Stimulated activated CD8-positive, alpha-beta memory T cell treated with anti-CD3 and anti-CD28 coated beads, Interleukin-15, amount 100 ng/mL, for 24 hours (primary cell): ENCODE measurements at regions not wholly inside any gene's neighbourhood (a gene's known extent, or its start where the extent isn't known, plus 50 kb on each side); places are given as distances from the start of the nearest gene placed in this dataset.

Experiments used
- DNase-seq: peaks from one replicate; pipeline ENCODE4 v3.0.0-alpha.2; 2020; ENCODE audit warnings: low read depth

DNA sequence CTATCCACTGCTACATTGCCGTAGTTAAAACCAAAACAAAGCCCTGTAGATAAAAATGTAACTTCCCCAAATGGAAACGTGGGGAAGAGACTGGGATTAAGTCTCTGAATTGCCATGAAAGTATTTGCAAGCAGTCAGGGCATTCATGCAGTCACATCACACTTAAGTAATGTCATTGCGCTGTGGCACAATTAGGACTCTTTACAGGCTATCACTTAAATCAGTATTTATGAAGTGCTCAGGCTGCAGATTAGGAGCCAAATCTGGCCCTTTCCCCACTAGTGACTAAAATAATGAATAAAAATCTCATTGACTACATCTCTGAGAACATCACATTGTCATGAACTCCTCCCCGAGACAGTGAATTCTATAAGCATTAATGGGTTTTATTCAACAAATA, 300.9 kb downstream of the ICOS start:
- DNase-seq = no peak

DNA sequence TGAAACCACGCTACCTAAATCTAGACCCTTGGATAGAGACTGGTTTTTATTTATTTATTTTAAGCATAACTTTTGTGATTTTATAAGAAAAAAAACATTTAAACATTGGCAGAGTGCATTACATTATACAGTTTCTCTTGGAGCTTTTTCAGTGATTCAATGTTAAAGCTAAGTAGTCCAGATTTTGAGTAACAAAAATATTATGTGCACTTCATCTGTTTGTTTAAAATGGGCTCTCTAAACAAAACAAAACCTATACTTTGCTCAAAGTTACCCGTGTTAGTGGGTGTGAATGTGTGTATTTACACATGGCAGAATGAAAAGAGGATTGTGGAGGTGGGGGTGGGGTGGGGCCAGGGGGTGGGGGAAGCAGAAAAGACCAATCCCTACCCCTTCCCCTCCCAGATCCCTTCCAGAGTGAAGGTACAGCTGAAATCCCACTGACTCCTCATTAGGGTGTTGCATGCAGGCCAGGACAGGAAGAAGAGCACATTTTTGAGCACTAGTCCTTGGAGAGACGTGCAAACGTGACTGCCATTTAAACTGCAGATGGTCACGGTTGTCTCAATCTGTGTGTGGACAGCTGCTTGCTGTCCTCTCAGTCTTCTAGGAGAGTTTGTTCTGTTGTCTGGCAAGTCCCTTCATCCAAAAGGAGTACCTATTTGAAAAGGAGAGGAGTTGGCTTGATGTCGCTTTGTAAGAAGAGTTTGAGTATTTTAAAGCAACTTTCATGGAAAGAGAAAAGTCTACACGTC, 303.0 kb downstream of the ICOS start:
- no peak for DNase-seq

DNA sequence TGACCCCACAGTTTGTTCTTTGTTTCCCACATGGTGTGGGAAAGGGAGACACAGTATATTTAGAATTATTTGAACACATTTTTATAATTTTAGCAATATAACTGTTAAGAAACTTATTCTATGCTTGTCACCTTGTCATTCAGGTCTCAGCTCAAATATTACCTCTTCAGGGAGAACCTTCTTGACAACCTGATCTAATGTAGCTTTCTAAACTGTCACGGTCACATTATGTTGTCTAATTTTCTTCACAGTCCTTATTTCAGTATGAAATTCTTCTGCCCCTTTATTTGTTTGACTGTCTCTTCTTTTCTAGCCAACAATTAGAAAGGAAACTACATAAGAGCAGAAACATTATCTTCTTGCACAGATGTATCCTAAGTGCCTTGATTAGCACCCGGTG, 304.3 kb upstream of the PARD3B start:
- no peak for DNase-seq

DNA sequence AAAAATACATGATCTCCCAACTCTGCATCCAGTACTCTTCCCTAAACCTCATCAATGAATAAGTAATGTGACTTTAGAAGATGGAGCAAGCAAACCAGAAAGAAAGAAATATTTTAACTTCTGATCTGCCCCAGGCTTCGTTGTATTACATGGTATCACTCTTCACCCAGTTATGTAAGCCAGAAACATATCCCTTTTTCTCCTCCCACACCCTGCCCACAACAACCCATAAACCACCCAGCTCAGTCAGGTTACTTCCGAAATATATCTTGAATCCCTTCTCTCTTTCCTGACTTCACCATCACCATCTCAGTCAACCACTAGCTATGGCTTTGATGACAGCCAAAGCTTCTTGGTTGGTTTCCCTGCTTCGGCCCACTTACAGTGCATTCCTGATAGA, 295.8 kb upstream of the PARD3B start:
- no peak for DNase-seq

DNA sequence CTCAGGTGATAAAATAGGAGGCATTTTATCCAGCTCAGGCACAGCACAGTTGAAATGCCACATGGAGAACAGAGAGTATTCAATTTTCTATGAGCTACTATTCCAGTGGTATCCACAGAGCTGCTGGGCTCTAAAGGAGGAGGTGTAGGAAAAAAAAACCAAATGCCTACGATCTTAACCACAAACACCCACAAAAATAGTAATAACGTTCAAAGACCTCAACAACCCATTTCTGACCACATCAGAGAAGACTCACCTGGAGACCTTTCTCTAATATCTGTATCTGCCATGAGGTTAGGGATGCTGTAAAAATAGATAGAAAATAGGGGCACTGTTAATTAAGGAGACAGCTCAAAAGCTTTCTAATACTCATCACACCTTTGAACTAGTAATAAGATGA, 294.6 kb upstream of the PARD3B start:
- DNase-seq = no peak

DNA sequence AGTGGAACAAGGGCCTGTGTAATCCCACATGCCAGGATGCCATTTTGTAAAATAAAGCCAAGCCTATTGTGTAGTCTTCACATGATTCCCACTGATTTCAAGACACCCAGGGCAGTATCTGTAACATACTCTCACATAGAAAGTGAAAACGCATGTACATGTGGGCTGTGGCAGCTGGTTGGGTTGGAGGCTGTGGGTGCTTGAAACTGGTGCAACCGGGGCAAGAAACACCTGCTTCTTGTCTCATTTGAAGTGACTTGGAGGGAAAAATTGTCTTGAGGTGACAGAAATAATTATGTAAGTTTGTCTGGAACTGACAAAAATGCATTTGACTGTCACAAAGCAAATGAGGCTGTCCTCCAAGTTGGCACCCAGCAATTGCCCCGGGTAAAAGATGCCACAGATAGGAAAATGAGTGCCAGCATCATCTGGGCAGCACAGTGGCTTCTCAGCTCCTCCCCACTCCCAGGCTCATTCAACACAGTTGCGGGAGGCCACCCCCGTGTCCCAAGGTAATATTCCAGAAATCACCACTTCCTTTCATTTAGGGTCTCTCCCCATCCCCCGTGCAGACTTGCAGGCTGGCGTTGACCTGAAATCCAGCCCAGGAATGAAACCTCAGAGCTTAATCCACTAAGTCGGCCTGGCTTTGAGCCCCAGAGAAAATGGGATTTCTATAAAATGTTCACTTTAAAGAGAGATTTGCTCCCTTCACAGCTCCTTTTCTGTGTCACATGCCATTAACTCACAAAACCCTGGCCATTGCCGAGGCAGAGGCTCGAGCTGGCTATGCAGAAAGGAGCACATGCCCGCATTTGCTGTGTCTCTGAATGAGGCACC, 293.9 kb upstream of the PARD3B start:
- no peak for DNase-seq

DNA sequence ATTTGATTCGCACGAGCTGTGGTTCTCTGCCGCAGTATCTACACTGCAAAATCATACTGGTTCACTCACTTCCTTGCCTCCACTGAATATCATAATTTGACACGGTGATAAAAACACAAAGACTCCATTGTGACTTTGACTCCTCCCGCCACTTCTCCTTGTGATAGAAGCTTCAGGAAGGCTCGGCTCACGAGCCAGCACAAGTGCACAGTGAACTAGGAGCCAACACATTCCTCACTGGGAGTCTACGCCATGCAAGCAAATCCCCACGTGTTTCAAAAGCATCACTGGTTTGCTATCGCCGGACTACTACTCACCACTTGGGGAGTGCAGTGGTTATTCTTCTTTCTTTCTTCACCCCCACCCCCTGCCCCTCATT, 293.3 kb upstream of the PARD3B start:
- DNase-seq = no peak

DNA sequence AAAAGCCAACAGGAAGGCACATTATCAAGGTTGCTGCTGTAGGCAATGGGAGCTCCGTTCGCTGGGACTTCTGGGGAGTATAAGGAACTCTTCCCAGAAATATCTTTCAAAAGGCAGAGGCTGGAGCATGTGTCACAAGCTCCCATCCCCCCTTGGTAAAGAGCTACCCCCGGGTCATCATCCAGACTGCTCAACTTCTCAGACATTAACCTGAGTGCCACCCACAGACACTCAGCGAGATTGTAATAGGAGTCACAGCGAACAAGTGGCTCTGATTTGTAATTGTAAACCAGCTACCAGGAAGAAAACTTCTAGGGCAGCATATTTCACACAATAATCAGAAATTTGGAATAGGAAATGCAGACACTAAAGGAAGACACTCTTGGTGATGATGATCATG, 290.2 kb upstream of the PARD3B start:
- no peak for DNase-seq

DNA sequence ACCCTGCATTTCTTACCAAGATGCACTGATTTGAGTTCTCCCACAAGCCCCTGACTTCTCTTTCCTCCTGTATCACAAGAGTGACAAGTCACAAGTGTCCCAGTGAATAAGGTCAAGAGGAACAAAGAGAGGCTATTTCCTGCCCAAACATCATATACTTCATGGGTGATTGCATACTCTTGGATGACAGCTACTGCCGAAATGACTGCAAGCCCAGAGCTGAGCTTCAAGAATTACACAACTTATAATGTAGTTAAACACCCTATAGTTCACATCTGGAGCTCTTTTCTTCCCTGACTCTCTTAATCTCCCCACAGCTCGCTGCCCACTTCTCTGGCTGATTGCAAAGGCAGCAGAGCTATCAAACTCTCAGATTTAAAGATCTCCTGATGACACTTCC, 289.7 kb upstream of the PARD3B start:
- DNase-seq = no peak

DNA sequence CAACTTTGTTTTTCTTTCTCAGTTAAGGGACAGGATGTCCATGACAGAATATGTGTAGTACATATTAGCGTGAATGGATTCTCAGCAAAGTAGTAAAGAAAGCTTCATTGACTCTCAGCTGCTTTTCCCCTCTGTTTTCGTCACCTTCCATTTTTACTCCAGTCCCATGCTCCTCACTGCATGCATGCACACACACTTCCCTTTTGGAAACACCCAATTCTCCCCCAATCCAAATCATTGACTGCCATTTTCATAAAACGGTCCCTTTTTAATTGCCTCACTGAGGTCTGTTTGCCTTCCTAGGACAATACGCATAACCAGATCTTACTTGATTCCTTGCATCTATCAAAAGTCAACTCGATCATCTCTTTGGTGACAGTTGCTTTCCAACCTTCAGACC, 287.5 kb upstream of the PARD3B start:
- no peak for DNase-seq

DNA sequence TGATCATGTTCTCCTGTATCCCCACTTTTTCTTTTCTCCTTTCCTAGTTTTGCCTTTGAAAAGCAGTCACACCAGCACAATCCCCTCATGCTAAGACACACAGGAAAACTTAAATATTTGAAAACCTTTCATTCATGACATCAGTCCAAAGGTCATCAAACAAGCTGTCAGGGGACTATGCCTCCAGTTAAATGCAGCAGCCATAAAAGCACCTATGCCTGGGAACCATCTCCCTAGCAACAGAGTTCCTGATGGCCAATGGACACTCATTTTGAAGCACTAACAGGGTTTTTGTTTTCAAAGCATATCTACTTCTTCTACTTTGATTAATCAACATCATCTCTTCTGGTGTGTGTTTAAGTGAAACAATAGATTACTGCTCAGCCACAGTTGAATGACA, 286.4 kb upstream of the PARD3B start:
- DNase-seq = no peak

DNA sequence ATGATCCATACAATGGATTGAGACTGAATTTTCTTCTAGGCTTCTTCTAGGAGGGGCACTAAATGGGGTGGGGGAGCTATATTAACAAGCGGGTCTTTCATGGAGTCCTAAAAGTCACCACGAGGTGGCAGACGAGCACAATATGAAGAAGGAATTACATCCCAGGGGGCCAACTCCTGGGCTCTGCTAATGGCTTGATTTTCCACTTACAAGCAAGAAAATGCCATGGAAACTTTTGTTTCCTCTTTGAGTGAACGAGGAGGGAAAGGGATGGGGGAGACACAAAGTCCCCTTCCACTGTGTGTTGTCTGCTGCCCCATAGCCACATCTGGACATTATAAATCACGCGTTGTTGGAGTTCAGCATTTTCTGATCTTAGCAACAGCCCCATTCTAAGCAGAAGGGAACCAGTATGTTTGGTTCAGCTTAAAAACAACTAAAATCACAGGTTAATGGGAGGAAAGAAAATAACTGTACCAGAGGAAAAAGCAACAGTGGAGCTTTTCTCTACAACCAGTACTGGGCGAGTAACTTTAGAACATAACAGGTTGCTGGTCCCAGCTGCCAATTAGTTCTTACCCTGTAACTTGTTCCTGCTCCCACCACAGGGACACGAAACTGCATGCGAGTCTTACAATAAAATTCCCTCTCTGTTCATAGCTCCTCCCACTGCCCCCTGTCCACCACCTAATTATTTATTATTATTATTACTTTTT, 285.0 kb upstream of the PARD3B start:
- DNase-seq = no peak

DNA sequence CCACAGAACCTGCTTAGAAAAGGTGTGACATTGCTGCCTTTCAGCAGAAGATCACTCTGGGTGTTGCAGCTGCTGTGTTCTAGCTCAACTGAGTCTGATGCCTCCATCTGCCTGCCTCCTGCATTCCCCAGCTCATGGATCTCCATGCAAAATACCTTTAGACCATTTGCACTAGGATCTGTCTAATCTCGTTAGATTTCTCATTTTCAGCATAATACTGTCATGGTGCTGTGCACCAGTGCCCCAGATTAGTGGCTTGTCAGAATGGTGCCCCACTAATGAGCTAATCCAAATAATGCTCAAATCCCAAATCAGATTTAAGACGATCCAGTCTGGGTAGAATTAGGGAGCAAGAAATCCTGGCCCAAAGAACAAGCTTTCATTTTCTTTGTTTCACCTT, 284.4 kb upstream of the PARD3B start:
- DNase-seq = no peak

DNA sequence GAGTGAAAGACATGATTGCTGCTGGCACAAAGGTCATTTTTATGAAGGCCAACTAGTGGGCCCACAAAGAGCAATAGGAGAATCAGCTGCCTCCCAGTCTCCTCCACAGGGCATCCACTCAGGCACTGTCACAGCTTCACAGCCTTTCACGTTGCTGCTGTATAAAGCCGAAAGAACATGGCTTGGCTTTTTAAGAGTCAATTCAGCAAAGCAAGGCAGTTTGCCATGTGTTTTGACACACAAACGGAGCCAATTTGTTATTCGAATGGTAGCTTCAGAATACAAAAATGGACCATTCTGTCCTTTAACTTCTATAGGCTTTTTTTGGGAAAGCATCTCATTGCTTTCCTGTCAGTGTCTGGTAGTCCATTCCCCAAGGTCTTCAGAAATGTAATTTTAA, 283.4 kb upstream of the PARD3B start:
- no peak for DNase-seq

DNA sequence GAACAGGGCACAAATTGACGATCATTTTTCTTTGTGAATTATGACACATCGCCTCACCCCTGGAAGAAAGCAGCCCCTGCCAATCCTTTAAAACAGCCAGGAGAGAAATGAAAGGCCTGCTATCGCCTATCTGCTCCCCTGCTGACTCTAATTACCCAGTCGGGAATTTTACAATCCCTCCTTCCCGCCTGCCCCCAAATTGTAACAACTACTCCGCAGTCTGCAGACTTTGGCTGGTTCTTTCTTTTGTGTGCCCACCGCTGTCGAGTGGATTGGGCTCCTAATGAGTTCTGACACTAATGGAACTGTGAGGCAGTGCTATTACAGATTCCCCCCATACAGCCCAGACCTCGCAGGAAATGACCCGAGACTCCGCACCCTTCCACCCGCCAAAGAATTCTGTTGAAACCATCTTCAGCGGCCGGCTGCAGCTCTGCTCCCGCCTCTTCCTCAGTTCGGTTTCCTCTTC, 281.2 kb upstream of the PARD3B start:
- no peak for DNase-seq

DNA sequence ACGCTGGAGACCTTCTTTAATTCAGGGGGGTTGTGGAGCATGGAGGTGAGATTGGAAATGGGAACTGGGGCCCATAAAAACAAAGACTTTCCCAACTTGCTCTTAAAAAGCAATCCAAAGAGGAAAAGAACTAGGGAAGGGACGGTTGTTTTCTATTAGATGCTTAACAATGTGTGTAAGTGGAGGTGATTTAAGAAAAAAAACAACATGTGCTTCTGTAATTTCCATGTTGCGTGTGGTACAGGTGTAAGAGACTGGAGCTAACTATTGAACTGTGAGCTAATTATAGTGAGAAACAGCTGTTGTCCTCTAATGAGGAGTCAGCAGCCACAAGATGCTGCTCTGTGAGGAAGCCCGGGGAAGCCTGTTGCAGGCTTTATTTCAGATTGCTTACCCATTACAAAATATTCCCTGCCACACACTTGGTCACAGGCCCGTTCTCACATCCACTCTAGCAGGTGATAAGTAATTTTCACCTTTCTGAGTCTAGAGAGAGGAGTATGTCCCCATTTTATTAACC, 280.6 kb upstream of the PARD3B start:
- DNase-seq = no peak

DNA sequence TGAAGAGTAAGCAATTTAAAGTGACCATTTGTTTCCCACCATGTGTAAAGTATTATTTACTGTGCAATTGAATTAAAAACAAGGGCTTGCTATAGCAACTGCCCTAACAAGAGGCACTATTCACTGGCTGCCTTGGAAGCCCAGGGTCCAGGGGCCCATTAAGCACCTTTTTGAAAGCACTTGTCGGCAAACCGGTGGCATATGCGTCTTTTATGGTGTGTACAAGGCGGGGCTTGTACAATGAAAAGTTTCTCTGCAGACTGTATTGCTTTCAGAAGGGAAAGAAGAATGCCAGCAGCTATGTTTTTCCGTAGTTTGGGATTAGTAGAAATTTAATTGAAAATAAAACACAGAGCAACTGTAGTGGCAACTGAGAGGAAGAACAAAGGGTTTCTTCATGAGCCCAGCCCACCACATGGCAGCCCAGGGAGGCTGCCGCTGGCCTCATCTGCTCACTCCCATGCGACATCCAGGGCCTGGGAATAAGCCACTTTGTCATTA, 279.5 kb upstream of the PARD3B start:
- DNase-seq = no peak

DNA sequence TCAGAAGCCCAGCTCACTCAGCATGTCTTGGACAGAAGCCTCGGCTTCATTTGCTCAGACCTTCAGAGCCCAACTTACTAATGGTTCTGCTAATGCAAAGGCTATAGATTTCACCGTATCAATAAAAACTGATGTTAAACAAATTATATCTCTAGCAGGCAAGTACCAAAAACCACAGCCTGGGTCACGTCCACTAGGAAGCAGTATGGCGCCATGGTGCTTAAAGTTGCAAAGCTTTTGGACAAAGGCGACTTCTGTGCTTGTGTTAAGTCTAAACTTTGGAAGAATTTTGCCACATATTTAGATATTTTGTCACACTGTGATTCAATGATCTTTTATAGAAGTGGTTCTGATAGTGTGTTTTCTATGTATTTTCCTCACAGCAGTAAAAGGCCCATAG, 276.8 kb upstream of the PARD3B start:
- no peak for DNase-seq

DNA sequence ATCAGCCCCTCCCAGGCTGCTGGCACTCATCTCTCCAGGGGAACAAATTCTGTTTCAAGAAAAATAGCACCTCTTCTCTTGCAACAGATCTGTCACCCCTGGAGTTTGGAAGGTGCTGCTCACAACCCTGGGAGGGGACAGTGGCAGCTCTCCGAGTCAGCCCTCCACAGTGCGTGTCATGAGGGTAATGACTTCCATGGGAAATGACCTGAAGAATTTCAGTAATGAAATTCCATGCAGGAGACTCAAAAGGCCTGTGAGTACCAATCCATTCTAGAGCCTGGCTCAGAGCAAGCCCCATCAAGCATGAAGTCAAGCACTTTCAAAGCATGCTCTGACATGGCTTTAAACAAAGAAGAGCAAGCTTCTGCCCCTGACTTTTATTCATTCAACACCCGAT, 276.3 kb upstream of the PARD3B start:
- DNase-seq = no peak

DNA sequence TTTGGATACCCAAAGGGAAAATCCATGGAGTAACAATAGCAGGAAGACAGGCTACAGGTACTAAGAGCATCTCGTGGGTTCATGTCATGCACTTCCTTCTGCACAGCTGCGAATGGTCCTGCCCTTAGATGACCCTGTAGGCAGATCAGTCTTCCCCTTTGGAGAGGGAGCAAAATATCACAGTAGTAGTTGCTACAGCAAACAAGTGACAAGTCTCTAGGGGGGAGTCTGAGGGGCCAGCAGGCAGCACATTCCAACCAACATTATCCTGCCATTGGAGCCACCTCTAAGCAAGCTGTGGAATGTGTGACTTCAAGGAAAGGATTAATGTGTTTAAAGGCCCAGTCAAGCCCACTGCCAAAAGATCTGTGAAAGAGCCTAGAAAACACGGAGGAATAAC, 273.2 kb upstream of the PARD3B start:
- no peak for DNase-seq

DNA sequence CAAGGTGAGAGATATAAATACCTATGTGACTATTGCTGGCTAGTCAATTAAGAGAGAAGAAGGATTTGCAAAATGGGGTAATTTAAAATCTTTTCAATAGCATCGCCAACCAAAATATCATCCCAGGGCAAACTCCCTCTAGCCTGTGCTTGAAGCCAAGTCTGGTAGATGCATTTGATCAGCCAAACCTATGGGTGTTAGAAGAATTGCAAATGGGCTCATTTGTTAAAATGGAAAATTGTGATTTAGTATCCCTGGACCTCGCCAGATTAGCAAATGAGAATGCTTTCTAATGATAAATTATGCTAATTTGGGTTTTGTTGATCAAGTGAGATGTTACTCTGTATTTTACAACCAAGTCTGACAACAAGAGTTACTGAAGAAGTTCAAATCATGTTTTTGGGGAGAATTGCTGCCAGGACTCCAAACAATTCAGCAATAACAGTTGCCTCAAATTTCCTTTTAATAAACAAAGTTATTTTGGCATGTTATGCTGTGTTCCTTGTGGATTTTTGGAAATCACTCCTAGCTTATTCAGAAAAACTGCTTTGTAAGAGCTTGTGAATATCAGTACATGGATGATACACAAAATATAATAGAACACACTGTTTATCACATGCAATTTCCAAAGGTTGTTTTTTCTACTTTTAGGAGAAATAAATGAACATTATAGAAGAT, 272.5 kb upstream of the PARD3B start:
- DNase-seq = no peak

DNA sequence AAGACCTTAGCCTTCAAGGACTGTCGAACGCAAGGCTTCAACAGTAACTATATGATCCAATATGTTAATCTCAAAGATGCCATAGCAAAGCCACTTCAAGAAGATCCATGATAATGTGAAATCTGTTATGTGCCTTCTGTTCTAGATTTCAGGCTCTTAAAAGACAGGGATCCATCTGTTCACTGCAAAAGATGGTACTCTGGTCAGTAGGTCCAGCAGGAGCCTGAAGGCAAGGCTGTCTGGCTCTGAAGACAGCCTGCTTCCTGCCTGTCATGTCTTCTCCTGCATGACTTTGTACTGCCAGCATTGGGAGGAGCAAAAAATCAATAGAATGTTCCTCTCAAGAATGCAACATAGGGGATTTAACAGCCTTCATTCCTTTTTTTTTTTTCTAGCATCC, 270.8 kb upstream of the PARD3B start:
- DNase-seq = no peak
